Epidermal melanocyte (primary cell): ENCODE measurements at regions not wholly inside any gene's neighbourhood (a gene's known extent, or its start where the extent isn't known, plus 50 kb on each side); places are given as distances from the start of the nearest gene placed in this dataset.

Source experiments
- DNase-seq: peaks from one replicate; pipeline ENCODE4 v3.0.0; 2011; ENCODE audit warnings: low spot score; ENCODE audit not compliant: insufficient read length

- DNase-seq, result no peak
Measured at GRCh38 chr18:42394238-42394637, 439.2 kb downstream of the PIK3C3 start.

- no peak for DNase-seq
Measured at GRCh38 chr18:42401131-42401673, 446.2 kb downstream of the PIK3C3 start.

GRCh38 chr18:42404151-42404550, 449.1 kb downstream of the PIK3C3 start:
- DNase-seq, result no peak

- no peak for DNase-seq
Measured at GRCh38 chr18:42409005-42409404, 454.0 kb downstream of the PIK3C3 start.

- DNase-seq, result no peak
Measured at GRCh38 chr18:42412281-42412680, 457.2 kb downstream of the PIK3C3 start.

- DNase-seq, result no peak
Measured at GRCh38 chr18:42412896-42413295, 457.9 kb downstream of the PIK3C3 start.

GRCh38 chr18:42413870-42414269, 458.8 kb downstream of the PIK3C3 start:
- no peak for DNase-seq

- no peak for DNase-seq
Measured at GRCh38 chr18:42414756-42415454, 459.9 kb downstream of the PIK3C3 start.

GRCh38 chr18:42417189-42417588, 462.2 kb downstream of the PIK3C3 start:
- DNase-seq, result no peak

- no peak for DNase-seq
Measured at GRCh38 chr18:42418121-42418520, 463.1 kb downstream of the PIK3C3 start.

- no peak for DNase-seq
Measured at GRCh38 chr18:42425025-42425424, 470.0 kb downstream of the PIK3C3 start.

GRCh38 chr18:42426496-42427015, 471.5 kb downstream of the PIK3C3 start:
- DNase-seq, result no peak

GRCh38 chr18:42429196-42429595, 474.2 kb downstream of the PIK3C3 start:
- no peak for DNase-seq

GRCh38 chr18:42436222-42436765, 481.3 kb downstream of the PIK3C3 start:
- no peak for DNase-seq

- no peak for DNase-seq
Measured at GRCh38 chr18:42437001-42437400, 482.0 kb downstream of the PIK3C3 start.

GRCh38 chr18:42437646-42438045, 482.6 kb downstream of the PIK3C3 start:
- DNase-seq, result no peak

GRCh38 chr18:42442656-42443055, 487.6 kb downstream of the PIK3C3 start:
- DNase-seq, result no peak

GRCh38 chr18:42444349-42444748, 489.3 kb downstream of the PIK3C3 start:
- DNase-seq, result no peak

- no peak for DNase-seq
Measured at GRCh38 chr18:42445359-42445758, 490.3 kb downstream of the PIK3C3 start.

- peak; percentile 46 for DNase-seq
Measured at GRCh38 chr18:42446195-42446594, 491.2 kb downstream of the PIK3C3 start.

- DNase-seq, result no peak
Measured at GRCh38 chr18:42447688-42448087, 492.7 kb downstream of the PIK3C3 start.

- DNase-seq, result no peak
Measured at GRCh38 chr18:42458226-42458625, 503.2 kb downstream of the PIK3C3 start.

GRCh38 chr18:42459873-42460272, 504.8 kb downstream of the PIK3C3 start:
- DNase-seq, result no peak
